ENCODE measurements at regions not wholly inside any gene's neighbourhood (a gene's known extent, or its start where the extent isn't known, plus 50 kb on each side); places are given as distances from the start of the nearest gene placed in this dataset.

- no peak for DNase-seq (ENCODE audit: low spot score)
- Mint-ChIP-seq H3K36me3 (ENCODE audit: low read depth) (no peaks in the 10 kb centered on the region), H3K4me1 (ENCODE audit: low read depth) (no peaks in the 10 kb centered on the region), H3K27me3 (ENCODE audit: low read depth) (no peaks in the 10 kb centered on the region), H3K27ac (no peak overlapping the region), H3K9me3 (no peaks in the 10 kb centered on the region), H3K4me3 (ENCODE audit: low read depth) (no peak overlapping the region)
- intact Hi-C loops (cut with micrococcal nuclease), result no loop called here
Observed at GRCh38 chr7:12943781-12944180, 256.3 kb downstream of the ARL4A start.

- DNase-seq (ENCODE audit: low spot score), result no peak
- Mint-ChIP-seq H3K36me3 (ENCODE audit: low read depth) (no peaks in the 10 kb centered on the region), H3K9me3 (no peaks in the 10 kb centered on the region), H3K4me1 (ENCODE audit: low read depth) (no peaks in the 10 kb centered on the region), H3K27ac (no peak overlapping the region), H3K4me3 (ENCODE audit: low read depth) (no peak overlapping the region), H3K27me3 (ENCODE audit: low read depth) (no peaks in the 10 kb centered on the region)
- intact Hi-C loops (cut with micrococcal nuclease), result no loop called here
Observed at GRCh38 chr7:12945901-12946300, 258.5 kb downstream of the ARL4A start.

GRCh38 chr7:12947465-12947864 is 260.0 kb downstream of the ARL4A start:
- Mint-ChIP-seq H3K9me3 (no peaks in the 10 kb centered on the region), H3K36me3 (ENCODE audit: low read depth) (no peaks in the 10 kb centered on the region), H3K27me3 (ENCODE audit: low read depth) (no peaks in the 10 kb centered on the region), H3K4me3 (ENCODE audit: low read depth) (no peak overlapping the region), H3K4me1 (ENCODE audit: low read depth) (peaks cover 2% of the 10 kb centered on the region), H3K27ac (no peak overlapping the region)
- intact Hi-C loops (cut with micrococcal nuclease), result no loop called here
- no peak for DNase-seq (ENCODE audit: low spot score)

GRCh38 chr7:12949060-12949931 is 261.9 kb downstream of the ARL4A start:
- no peak overlapping the region for H3K27ac Mint-ChIP-seq
- DNase-seq (ENCODE audit: low spot score), result no peak
- H3K9me3 Mint-ChIP-seq, result no peaks in the 10 kb centered on the region
- H3K27me3 Mint-ChIP-seq (ENCODE audit: low read depth), result no peaks in the 10 kb centered on the region
- H3K4me3 Mint-ChIP-seq (ENCODE audit: low read depth), result no peak overlapping the region
- H3K4me1 Mint-ChIP-seq (ENCODE audit: low read depth), result peaks cover 2% of the 10 kb centered on the region
- intact Hi-C loops (cut with micrococcal nuclease), result no loop called here
- H3K36me3 Mint-ChIP-seq (ENCODE audit: low read depth), result no peaks in the 10 kb centered on the region

GRCh38 chr7:12951397-12951801 is 264.0 kb downstream of the ARL4A start:
- Mint-ChIP-seq H3K4me3 (ENCODE audit: low read depth) (no peak overlapping the region), H3K4me1 (ENCODE audit: low read depth) (peaks cover 2% of the 10 kb centered on the region), H3K27me3 (ENCODE audit: low read depth) (no peaks in the 10 kb centered on the region), H3K9me3 (no peaks in the 10 kb centered on the region), H3K27ac (no peak overlapping the region), H3K36me3 (ENCODE audit: low read depth) (no peaks in the 10 kb centered on the region)
- DNase-seq (ENCODE audit: low spot score), result no peak
- intact Hi-C loops (cut with micrococcal nuclease), result no loop called here

GRCh38 chr7:12954380-12955033 is 267.1 kb downstream of the ARL4A start:
- no peaks in the 10 kb centered on the region for H3K9me3 Mint-ChIP-seq
- peaks cover 2% of the 10 kb centered on the region for H3K27me3 Mint-ChIP-seq (ENCODE audit: low read depth)

GRCh38 chr7:12957487-12957886 is 270.1 kb downstream of the ARL4A start:
- no peak overlapping the region for H3K27ac Mint-ChIP-seq
- no peak overlapping the region for H3K4me3 Mint-ChIP-seq (ENCODE audit: low read depth)
- intact Hi-C loops (cut with micrococcal nuclease), result no loop called here
- H3K9me3 Mint-ChIP-seq, result no peaks in the 10 kb centered on the region
- no peak for DNase-seq (ENCODE audit: low spot score)
- no peaks in the 10 kb centered on the region for H3K36me3 Mint-ChIP-seq (ENCODE audit: low read depth)
- H3K4me1 Mint-ChIP-seq (ENCODE audit: low read depth), result no peaks in the 10 kb centered on the region
- H3K27me3 Mint-ChIP-seq (ENCODE audit: low read depth), result peaks cover 2% of the 10 kb centered on the region

More at GRCh38 chr7:12954380-12955033, 267.1 kb downstream of the ARL4A start:
- no peak for DNase-seq (ENCODE audit: low spot score)
- H3K4me3 Mint-ChIP-seq (ENCODE audit: low read depth), result no peak overlapping the region
- no peaks in the 10 kb centered on the region for H3K36me3 Mint-ChIP-seq (ENCODE audit: low read depth)
- H3K27ac Mint-ChIP-seq, result no peak overlapping the region
- intact Hi-C loops (cut with micrococcal nuclease), result no loop called here
- peaks cover 2% of the 10 kb centered on the region for H3K4me1 Mint-ChIP-seq (ENCODE audit: low read depth)

- no peak overlapping the region for H3K27ac Mint-ChIP-seq
- no peaks in the 10 kb centered on the region for H3K9me3 Mint-ChIP-seq
- intact Hi-C loops (cut with micrococcal nuclease), result no loop called here
- no peak for DNase-seq (ENCODE audit: low spot score)
- no peaks in the 10 kb centered on the region for H3K36me3 Mint-ChIP-seq (ENCODE audit: low read depth)
- no peaks in the 10 kb centered on the region for H3K4me1 Mint-ChIP-seq (ENCODE audit: low read depth)
- peaks cover 4% of the 10 kb centered on the region for H3K27me3 Mint-ChIP-seq (ENCODE audit: low read depth)
- no peak overlapping the region for H3K4me3 Mint-ChIP-seq (ENCODE audit: low read depth)
Observed at GRCh38 chr7:12961910-12962480, 274.6 kb downstream of the ARL4A start.

GRCh38 chr7:12963435-12963834 is 276.0 kb downstream of the ARL4A start:
- intact Hi-C loops (cut with micrococcal nuclease), result no loop called here
- H3K27ac Mint-ChIP-seq, result no peak overlapping the region
- no peaks in the 10 kb centered on the region for H3K9me3 Mint-ChIP-seq
- no peaks in the 10 kb centered on the region for H3K36me3 Mint-ChIP-seq (ENCODE audit: low read depth)
- H3K4me1 Mint-ChIP-seq (ENCODE audit: low read depth), result no peaks in the 10 kb centered on the region
- no peak overlapping the region for H3K4me3 Mint-ChIP-seq (ENCODE audit: low read depth)
- H3K27me3 Mint-ChIP-seq (ENCODE audit: low read depth), result peaks cover 4% of the 10 kb centered on the region
- DNase-seq (ENCODE audit: low spot score), result no peak

GRCh38 chr7:12964836-12965235 is 277.4 kb downstream of the ARL4A start:
- peaks cover 3% of the 10 kb centered on the region for H3K27me3 Mint-ChIP-seq (ENCODE audit: low read depth)
- DNase-seq (ENCODE audit: low spot score), result no peak
- H3K4me3 Mint-ChIP-seq (ENCODE audit: low read depth), result no peak overlapping the region
- intact Hi-C loops (cut with micrococcal nuclease), result no loop called here
- no peak overlapping the region for H3K27ac Mint-ChIP-seq
- H3K4me1 Mint-ChIP-seq (ENCODE audit: low read depth), result no peaks in the 10 kb centered on the region
- no peaks in the 10 kb centered on the region for H3K36me3 Mint-ChIP-seq (ENCODE audit: low read depth)
- no peaks in the 10 kb centered on the region for H3K9me3 Mint-ChIP-seq

GRCh38 chr7:12965767-12966166 is 278.3 kb downstream of the ARL4A start:
- Mint-ChIP-seq H3K27me3 (ENCODE audit: low read depth) (peaks cover 4% of the 10 kb centered on the region), H3K36me3 (ENCODE audit: low read depth) (no peaks in the 10 kb centered on the region), H3K4me1 (ENCODE audit: low read depth) (no peaks in the 10 kb centered on the region), H3K9me3 (no peaks in the 10 kb centered on the region), H3K4me3 (ENCODE audit: low read depth) (no peak overlapping the region), H3K27ac (no peak overlapping the region)
- intact Hi-C loops (cut with micrococcal nuclease), result no loop called here
- DNase-seq (ENCODE audit: low spot score), result no peak

GRCh38 chr7:12967322-12967721 is 279.9 kb downstream of the ARL4A start:
- Mint-ChIP-seq H3K36me3 (ENCODE audit: low read depth) (no peaks in the 10 kb centered on the region), H3K9me3 (no peaks in the 10 kb centered on the region), H3K27me3 (ENCODE audit: low read depth) (peaks cover 4% of the 10 kb centered on the region), H3K27ac (no peak overlapping the region), H3K4me3 (ENCODE audit: low read depth) (no peak overlapping the region), H3K4me1 (ENCODE audit: low read depth) (no peaks in the 10 kb centered on the region)
- intact Hi-C loops (cut with micrococcal nuclease), result no loop called here
- DNase-seq (ENCODE audit: low spot score), result no peak

- intact Hi-C loops (cut with micrococcal nuclease), result no loop called here
- H3K27me3 Mint-ChIP-seq (ENCODE audit: low read depth), result peaks cover 4% of the 10 kb centered on the region
- H3K4me3 Mint-ChIP-seq (ENCODE audit: low read depth), result no peak overlapping the region
- H3K4me1 Mint-ChIP-seq (ENCODE audit: low read depth), result no peaks in the 10 kb centered on the region
- H3K36me3 Mint-ChIP-seq (ENCODE audit: low read depth), result no peaks in the 10 kb centered on the region
- H3K27ac Mint-ChIP-seq, result no peak overlapping the region
- no peaks in the 10 kb centered on the region for H3K9me3 Mint-ChIP-seq
- no peak for DNase-seq (ENCODE audit: low spot score)
Observed at GRCh38 chr7:12968836-12969422, 281.5 kb downstream of the ARL4A start.

Data from activated T-helper 2 cell treated with anti-CD3 and anti-CD28 coated beads, Interferon-gamma antibody, Interleukin-2, Interleukin-4, amounts not matched to agents 10 μg/mL and 5 μg/mL and 100 μg/mL, durations not matched to agents 14 hours and 24 hours and 36 hours (primary cell).